PC-9 (cell line): ENCODE measurements at regions not wholly inside any gene's neighbourhood (a gene's known extent, or its start where the extent isn't known, plus 50 kb on each side); places are given as distances from the start of the nearest gene placed in this dataset.

ENCODE experiments used
- EZH2 ChIP-seq: fragments of 200-600 bp; sonication (generic); IDR thresholded peaks from 2 replicates; pipeline ENCODE4 v1.8.0; 2017; ENCODE audit warnings: antibody characterized with exemption, low read depth
- TF ChIP-seq, protein P1 (sequence below): fragments of 200-600 bp; sonication (generic); conservative IDR thresholded peaks from 2 replicates; pipeline ENCODE4 v1.6.1; 2017; ENCODE audit warnings: mixed run types, antibody characterized with exemption, mild to moderate bottlenecking, moderate library complexity

DNA sequence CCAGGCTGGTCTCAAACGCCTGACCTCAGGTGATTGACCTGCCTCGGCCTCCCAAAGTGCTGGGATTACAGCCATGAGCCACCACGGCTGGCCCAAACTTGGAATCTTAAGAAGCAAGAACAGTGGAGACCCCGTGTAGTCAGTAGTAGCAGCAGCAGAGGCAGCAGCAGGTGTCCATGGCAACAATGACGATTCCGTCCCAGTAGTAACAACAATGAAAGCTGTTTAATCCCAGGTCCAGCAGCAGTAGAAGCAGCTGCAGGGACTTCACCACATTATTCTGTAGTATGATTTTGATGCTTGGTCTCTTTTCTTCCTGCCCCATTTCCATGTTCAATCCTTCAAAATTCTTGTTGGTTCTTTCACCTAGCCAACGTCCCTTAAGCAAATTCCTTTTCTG, 69.6 kb upstream of the KCTD3 start:
- TF ChIP-seq, protein P1, sequence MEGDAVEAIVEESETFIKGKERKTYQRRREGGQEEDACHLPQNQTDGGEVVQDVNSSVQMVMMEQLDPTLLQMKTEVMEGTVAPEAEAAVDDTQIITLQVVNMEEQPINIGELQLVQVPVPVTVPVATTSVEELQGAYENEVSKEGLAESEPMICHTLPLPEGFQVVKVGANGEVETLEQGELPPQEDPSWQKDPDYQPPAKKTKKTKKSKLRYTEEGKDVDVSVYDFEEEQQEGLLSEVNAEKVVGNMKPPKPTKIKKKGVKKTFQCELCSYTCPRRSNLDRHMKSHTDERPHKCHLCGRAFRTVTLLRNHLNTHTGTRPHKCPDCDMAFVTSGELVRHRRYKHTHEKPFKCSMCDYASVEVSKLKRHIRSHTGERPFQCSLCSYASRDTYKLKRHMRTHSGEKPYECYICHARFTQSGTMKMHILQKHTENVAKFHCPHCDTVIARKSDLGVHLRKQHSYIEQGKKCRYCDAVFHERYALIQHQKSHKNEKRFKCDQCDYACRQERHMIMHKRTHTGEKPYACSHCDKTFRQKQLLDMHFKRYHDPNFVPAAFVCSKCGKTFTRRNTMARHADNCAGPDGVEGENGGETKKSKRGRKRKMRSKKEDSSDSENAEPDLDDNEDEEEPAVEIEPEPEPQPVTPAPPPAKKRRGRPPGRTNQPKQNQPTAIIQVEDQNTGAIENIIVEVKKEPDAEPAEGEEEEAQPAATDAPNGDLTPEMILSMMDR = no peak
- no peak for TF ChIP-seq EZH2
